ENCODE measurements at regions not wholly inside any gene's neighbourhood (a gene's known extent, or its start where the extent isn't known, plus 50 kb on each side); places are given as distances from the start of the nearest gene placed in this dataset.
"Not testable (repeated sequence)": the region's sequence is repeated elsewhere in the genome, so short reads cannot be mapped to it uniquely, and the experiment has no call there.

DNA sequence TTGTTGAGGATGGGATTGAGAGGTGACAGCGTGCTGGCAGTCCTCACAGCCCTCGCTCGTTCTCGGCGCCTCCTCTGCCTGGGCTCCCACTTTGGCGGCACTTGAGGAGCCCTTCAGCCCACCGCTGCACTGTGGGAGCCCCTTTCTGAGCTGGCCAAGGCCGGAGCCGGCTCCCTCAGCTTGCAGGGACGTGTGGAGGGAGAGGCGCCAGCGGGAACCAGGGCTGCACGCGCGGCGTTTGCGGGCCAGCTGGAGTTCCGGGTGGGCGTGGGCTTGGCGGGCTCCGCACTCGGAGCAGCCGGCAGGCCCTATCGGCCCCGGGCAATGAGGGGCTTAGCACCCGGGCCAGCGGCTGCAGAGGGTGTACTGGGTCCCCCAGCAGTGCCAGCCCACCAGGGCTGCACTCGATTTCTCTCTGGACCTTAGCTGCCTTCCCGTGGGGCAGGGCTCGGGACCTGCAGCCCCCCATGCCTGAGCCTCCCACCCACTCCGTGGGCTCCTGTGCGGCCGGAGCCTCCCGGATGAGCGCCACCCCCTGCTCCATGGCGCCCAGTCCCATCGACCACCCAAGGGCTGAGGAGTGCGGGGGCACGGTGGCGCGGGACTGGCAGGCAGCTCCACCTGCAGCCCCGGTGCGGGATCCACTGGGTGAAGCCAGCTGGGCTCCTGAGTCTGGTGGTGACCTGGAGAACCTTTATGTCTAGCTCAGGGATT lies 69.3 kb downstream of the GPR85 start:
- not testable (repeated sequence) for TF ChIP-seq POLR2A (IDR thresholded peaks at IDR 0.05)
- TF ChIP-seq, protein P1, sequence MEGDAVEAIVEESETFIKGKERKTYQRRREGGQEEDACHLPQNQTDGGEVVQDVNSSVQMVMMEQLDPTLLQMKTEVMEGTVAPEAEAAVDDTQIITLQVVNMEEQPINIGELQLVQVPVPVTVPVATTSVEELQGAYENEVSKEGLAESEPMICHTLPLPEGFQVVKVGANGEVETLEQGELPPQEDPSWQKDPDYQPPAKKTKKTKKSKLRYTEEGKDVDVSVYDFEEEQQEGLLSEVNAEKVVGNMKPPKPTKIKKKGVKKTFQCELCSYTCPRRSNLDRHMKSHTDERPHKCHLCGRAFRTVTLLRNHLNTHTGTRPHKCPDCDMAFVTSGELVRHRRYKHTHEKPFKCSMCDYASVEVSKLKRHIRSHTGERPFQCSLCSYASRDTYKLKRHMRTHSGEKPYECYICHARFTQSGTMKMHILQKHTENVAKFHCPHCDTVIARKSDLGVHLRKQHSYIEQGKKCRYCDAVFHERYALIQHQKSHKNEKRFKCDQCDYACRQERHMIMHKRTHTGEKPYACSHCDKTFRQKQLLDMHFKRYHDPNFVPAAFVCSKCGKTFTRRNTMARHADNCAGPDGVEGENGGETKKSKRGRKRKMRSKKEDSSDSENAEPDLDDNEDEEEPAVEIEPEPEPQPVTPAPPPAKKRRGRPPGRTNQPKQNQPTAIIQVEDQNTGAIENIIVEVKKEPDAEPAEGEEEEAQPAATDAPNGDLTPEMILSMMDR (IDR thresholded peaks at IDR 0.05), result not testable (repeated sequence)

Data from esophagus squamous epithelium (tissue), 4 donors.